ENCODE measurements at regions not wholly inside any gene's neighbourhood (a gene's known extent, or its start where the extent isn't known, plus 50 kb on each side); places are given as distances from the start of the nearest gene placed in this dataset.

DNA sequence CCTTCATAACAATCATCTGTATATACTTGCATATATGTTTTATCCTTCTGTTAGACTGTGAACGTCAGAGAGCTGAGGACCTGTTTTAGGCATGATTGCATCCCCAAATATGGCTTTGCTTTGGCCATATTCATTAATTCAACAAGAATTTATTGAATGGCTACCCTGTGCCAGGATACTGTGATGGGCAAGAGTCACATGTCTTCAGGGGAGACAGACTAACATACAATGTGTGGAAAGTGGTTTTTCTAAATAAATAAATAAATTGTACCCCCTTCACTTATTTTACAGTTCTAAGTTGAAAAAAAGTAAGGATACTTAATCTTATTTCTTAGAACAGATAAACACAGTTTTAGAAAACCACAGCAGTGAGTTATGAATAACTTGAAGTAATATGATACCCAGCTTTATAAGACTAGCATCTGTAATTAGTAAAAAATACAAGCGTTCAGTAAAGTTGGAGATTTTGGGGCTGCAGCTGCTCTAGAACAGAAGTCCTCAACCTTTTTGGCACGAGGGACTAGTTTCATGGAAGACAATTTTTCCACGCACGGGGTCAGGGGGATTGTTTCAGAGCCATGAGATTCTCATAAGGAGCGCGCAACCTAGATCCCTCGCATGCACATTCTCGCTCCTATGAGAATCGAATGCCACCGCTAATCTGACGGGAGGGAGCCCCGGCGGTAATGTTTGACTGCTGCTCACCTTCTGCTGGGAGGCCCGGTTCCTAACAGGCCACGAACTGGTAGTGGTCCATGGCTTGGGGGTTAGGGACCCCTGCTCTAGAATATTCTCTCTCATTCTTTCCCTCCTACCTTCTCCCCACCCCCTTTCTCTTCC lies 89.4 kb upstream of the MTPN start:
- no peak for ATAC-seq (ENCODE audit: low read depth)
- Histone ChIP-seq H4K20me1 (ENCODE audit: control insufficient read depth, insufficient read depth, low read length, poor library complexity, severe bottlenecking) (no peaks in the 10 kb centered on the region), H3K9ac (ENCODE audit: low read length) (no peak overlapping the region), H3K36me3 (replicated peaks in 1 of 2; ENCODE audit: control extremely low read depth in 1 of 2, control insufficient read depth in 1 of 2, extremely low read depth in 1 of 2, insufficient read depth in 2 of 2, low read length in 1 of 2) (no peaks in the 10 kb centered on the region), H3K27ac (ENCODE audit: low read length in 2 of 2) (no peak overlapping the region), H3K27me3 (replicated peaks in 1 of 4; ENCODE audit: control extremely low read depth in 1 of 4, control insufficient read depth in 3 of 4, insufficient read depth in 4 of 4, low read length in 3 of 4) (peaks cover 0 to 3% (median 0%) of the 10 kb centered on the region in 4 experiments), H3K9me3 (ENCODE audit: control extremely low read depth in 1 of 3, control insufficient read depth in 2 of 3, insufficient read depth in 1 of 3, low read length in 2 of 3) (peaks cover 0 to 3% (median 0%) of the 10 kb centered on the region in 3 donors), H3K4me2 (replicated peaks; ENCODE audit: low read depth, low read length, poor library complexity, severe bottlenecking) (no peak overlapping the region), H3K4me1 (ENCODE audit: control insufficient read depth in 2 of 2, insufficient read depth in 2 of 2, low read length in 2 of 2) (no peaks in the 10 kb centered on the region), H3K79me2 (ENCODE audit: control insufficient read depth, insufficient read depth, low read length) (no peaks in the 10 kb centered on the region), H3K4me3 (ENCODE audit: control extremely low read depth in 1 of 5, extremely low read depth in 1 of 5, insufficient read depth in 1 of 5, low read depth in 2 of 5, low read length in 4 of 5) (no peak overlapping the region), H2AFZ (ENCODE audit: insufficient read depth, low read depth, low read length, poor library complexity, severe bottlenecking) (no peak overlapping the region)
- no peak for TF ChIP-seq EZH2 (IDR thresholded peaks at IDR 0.05; ENCODE audit: borderline replicate concordance, insufficient read depth, low read depth, low read length, poor library complexity, severe bottlenecking)
- TF ChIP-seq, protein P1, sequence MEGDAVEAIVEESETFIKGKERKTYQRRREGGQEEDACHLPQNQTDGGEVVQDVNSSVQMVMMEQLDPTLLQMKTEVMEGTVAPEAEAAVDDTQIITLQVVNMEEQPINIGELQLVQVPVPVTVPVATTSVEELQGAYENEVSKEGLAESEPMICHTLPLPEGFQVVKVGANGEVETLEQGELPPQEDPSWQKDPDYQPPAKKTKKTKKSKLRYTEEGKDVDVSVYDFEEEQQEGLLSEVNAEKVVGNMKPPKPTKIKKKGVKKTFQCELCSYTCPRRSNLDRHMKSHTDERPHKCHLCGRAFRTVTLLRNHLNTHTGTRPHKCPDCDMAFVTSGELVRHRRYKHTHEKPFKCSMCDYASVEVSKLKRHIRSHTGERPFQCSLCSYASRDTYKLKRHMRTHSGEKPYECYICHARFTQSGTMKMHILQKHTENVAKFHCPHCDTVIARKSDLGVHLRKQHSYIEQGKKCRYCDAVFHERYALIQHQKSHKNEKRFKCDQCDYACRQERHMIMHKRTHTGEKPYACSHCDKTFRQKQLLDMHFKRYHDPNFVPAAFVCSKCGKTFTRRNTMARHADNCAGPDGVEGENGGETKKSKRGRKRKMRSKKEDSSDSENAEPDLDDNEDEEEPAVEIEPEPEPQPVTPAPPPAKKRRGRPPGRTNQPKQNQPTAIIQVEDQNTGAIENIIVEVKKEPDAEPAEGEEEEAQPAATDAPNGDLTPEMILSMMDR (IDR thresholded peaks at IDR 0.05), result no peak
- intact Hi-C loops (cut with micrococcal nuclease), result no loop called here
- no peak overlapping the region for H3K27ac Mint-ChIP-seq
- DNase-seq, result no peak
- no peaks in the 10 kb centered on the region for H3K4me1 Mint-ChIP-seq
- no peaks in the 10 kb centered on the region for H3K9me3 Mint-ChIP-seq (ENCODE audit: insufficient read depth)
- CTCF ChIA-PET, result no interaction called here
- no peak overlapping the region for H3K4me3 Mint-ChIP-seq
- H3K27me3 Mint-ChIP-seq, result peaks cover 7% of the 10 kb centered on the region
- WGBS (ENCODE audit: insufficient coverage), result 95% methylated on average over 13 of the region's 16 CpGs
- POLR2A ChIA-PET, result no interaction called here

DNA sequence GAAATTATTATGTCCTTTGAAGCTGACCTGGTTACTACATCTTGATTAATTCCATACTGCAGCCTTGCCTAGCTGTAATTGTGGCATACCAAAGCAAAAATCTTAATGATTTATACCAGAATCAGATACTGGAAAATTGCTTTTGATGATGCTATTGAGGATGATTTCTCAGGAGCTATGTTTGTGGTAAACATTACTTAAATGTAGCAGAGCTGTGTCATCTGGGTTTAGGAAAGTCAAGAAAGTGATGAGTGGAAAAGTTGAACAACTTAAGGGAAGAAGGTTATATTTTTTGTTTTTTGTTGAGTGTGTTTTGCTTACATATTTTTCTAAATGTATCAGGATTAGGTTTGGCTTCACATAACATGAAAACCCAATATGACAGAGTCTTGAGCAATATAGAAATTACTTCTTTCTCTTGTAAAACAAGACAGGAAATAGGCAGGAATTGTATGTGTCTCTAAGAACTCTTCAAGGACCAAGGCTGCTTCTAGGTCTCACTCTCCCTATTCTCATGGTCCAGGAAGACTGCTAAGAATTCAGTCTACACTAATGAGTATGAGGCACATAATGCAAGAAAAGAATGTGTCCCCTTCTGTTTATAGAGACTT lies 87.6 kb upstream of the MTPN start:
- POLR2A ChIA-PET, result no interaction called here
- no peak overlapping the region for H2AFZ ChIP-seq (ENCODE audit: insufficient read depth, low read depth, low read length, poor library complexity, severe bottlenecking)
- TF ChIP-seq, protein P1 (IDR thresholded peaks at IDR 0.05), result no peak
- no peak for TF ChIP-seq EZH2 (IDR thresholded peaks at IDR 0.05; ENCODE audit: borderline replicate concordance, insufficient read depth, low read depth, low read length, poor library complexity, severe bottlenecking)
- H3K9ac ChIP-seq (ENCODE audit: low read length), result no peak overlapping the region
- H3K4me1 ChIP-seq (ENCODE audit: control insufficient read depth in 2 of 2, insufficient read depth in 2 of 2, low read length in 2 of 2), result no peaks in the 10 kb centered on the region
- H3K4me1 Mint-ChIP-seq, result no peaks in the 10 kb centered on the region
- H3K4me3 ChIP-seq (ENCODE audit: control extremely low read depth in 1 of 5, extremely low read depth in 1 of 5, insufficient read depth in 1 of 5, low read depth in 2 of 5, low read length in 4 of 5), result no peak overlapping the region
- H3K27ac Mint-ChIP-seq, result no peak overlapping the region
- CTCF ChIA-PET, result no interaction called here
- H3K27me3 Mint-ChIP-seq, result peaks cover 7% of the 10 kb centered on the region
- DNase-seq (no peak), ATAC-seq (ENCODE audit: low read depth) (no peak)
- no peaks in the 10 kb centered on the region for H3K79me2 ChIP-seq (ENCODE audit: control insufficient read depth, insufficient read depth, low read length)
- H3K36me3 ChIP-seq (replicated peaks in 1 of 2; ENCODE audit: control extremely low read depth in 1 of 2, control insufficient read depth in 1 of 2, extremely low read depth in 1 of 2, insufficient read depth in 2 of 2, low read length in 1 of 2), result no peaks in the 10 kb centered on the region
- intact Hi-C loops (cut with micrococcal nuclease), result no loop called here
- H3K9me3 ChIP-seq (ENCODE audit: control extremely low read depth in 1 of 3, control insufficient read depth in 2 of 3, insufficient read depth in 1 of 3, low read length in 2 of 3), result peaks cover 0 to 3% (median 0%) of the 10 kb centered on the region in 3 donors
- no peak overlapping the region for H3K27ac ChIP-seq (ENCODE audit: low read length in 2 of 2)
- H3K4me3 Mint-ChIP-seq, result no peak overlapping the region
- no peaks in the 10 kb centered on the region for H4K20me1 ChIP-seq (ENCODE audit: control insufficient read depth, insufficient read depth, low read length, poor library complexity, severe bottlenecking)
- H3K4me2 ChIP-seq (replicated peaks; ENCODE audit: low read depth, low read length, poor library complexity, severe bottlenecking), result no peak overlapping the region
- H3K27me3 ChIP-seq (replicated peaks in 1 of 4; ENCODE audit: control extremely low read depth in 1 of 4, control insufficient read depth in 3 of 4, insufficient read depth in 4 of 4, low read length in 3 of 4), result peaks cover 0 to 3% (median 0%) of the 10 kb centered on the region in 4 experiments
- H3K9me3 Mint-ChIP-seq (ENCODE audit: insufficient read depth), result no peaks in the 10 kb centered on the region

All from B cell (primary cell).